Caco-2 (cell line): ENCODE measurements at regions not wholly inside any gene's neighbourhood (a gene's known extent, or its start where the extent isn't known, plus 50 kb on each side); places are given as distances from the start of the nearest gene placed in this dataset.

Experiments
- BruUV-seq: library from RNA; stranded (reverse); fragments of 400-500 nt; replicated peaks from 2 replicates; lab custom pipeline; 2021; lab: Mats Ljungman, UMichigan
- CTCF ChIA-PET: fragments of 300-600 bp; sonication (Branson Sonifier 250); formaldehyde crosslinking; loops from one replicate; lab custom pipeline; 2022; ENCODE audit warnings: antibody characterized with exemption; lab: Charles Lee
- POLR2A ChIA-PET: fragments of 300-600 bp; sonication (Branson Sonifier 250); formaldehyde crosslinking; loops from one replicate; lab custom pipeline; 2022; ENCODE audit warnings: antibody characterized with exemption; lab: Charles Lee
- DNase-seq, 2 experiments: peaks; one replicate each; pipeline versions ENCODE4 v3.0.0 to v3.0.0-alpha.2; 2020 to 2022
- H3K27me3 ChIP-seq: replicated peaks from 2 replicates; pipeline ENCODE4 v1.6.0; 2011; ENCODE audit warnings: low read length; ENCODE audit not compliant: control insufficient read depth, insufficient read depth
- H3K36me3 ChIP-seq: 2 replicates; pipeline ENCODE4 v1.5.1; 2011; ENCODE audit warnings: low read length; ENCODE audit not compliant: control insufficient read depth, insufficient read depth
- H3K4me1 ChIP-seq: fragments of 250-450 bp; sonication (Bioruptor Pico); 2 replicates; pipeline ENCODE4 v1.5.1; 2020; ENCODE audit warnings: mild to moderate bottlenecking
- H3K4me3 ChIP-seq: 2 replicates; pipeline ENCODE4 v1.5.1; 2011; ENCODE audit warnings: low read depth, mild to moderate bottlenecking, control low read depth, low read length
- H3K9me3 ChIP-seq: fragments of 250-450 bp; sonication (Bioruptor Pico); 2 replicates; pipeline ENCODE4 v1.5.1; 2020; ENCODE audit warnings: mild to moderate bottlenecking, moderate library complexity
- H3K27ac Mint-ChIP-seq: one replicate; pipeline ENCODE4 v1.8.0; 2022; ENCODE audit warnings: mixed read lengths; ENCODE audit not compliant: unreplicated experiment
- H3K27me3 Mint-ChIP-seq: one replicate; pipeline ENCODE4 v1.8.0; 2022; ENCODE audit warnings: mixed read lengths; ENCODE audit not compliant: insufficient read depth, unreplicated experiment
- H3K36me3 Mint-ChIP-seq: one replicate; pipeline ENCODE4 v1.8.0; 2022; ENCODE audit warnings: mild to moderate bottlenecking, mixed read lengths; ENCODE audit not compliant: insufficient read depth, unreplicated experiment
- H3K4me1 Mint-ChIP-seq: one replicate; pipeline ENCODE4 v1.8.0; 2022; ENCODE audit warnings: low read depth, mixed read lengths; ENCODE audit not compliant: unreplicated experiment
- H3K4me3 Mint-ChIP-seq: one replicate; pipeline ENCODE4 v1.8.0; 2022; ENCODE audit warnings: mild to moderate bottlenecking, moderate library complexity, mixed read lengths; ENCODE audit not compliant: unreplicated experiment
- H3K9me3 Mint-ChIP-seq: one replicate; pipeline ENCODE4 v1.8.0; 2022; ENCODE audit warnings: mixed read lengths; ENCODE audit not compliant: unreplicated experiment
- CTCF ChIP-seq, 2 experiments: fragments of 200-600 bp in 1 of 2; IDR thresholded peaks; 1 replicate in 1 of 2; 2 replicates in 1 of 2; pipeline versions ENCODE4 v1.5.1 to v1.8.0; 2011 to 2022; ENCODE audit warnings: antibody characterized with exemption in 1 of 2, control low read depth in 1 of 2, inconsistent platforms in 1 of 2, low read depth in 1 of 2, low read length in 1 of 2, mild to moderate bottlenecking in 1 of 2, moderate library complexity in 1 of 2; ENCODE audit not compliant: insufficient read depth in 1 of 2, severe bottlenecking in 1 of 2, unreplicated experiment in 1 of 2
- intact Hi-C: fragments of 100-400 bp; cut with micrococcal nuclease; formaldehyde crosslinking; loops from one replicate; pipeline ENCODE4 v1.10.0; 2022; ENCODE audit not compliant: unreplicated experiment

- H3K4me1 Mint-ChIP-seq = no peaks in the 10 kb centered on the region
- Histone ChIP-seq H3K27me3 (no peaks in the 10 kb centered on the region), H3K4me3 (no peak overlapping the region), H3K9me3 (no peaks in the 10 kb centered on the region), H3K4me1 (no peaks in the 10 kb centered on the region; the same call in 1 of the 2 replicates), H3K36me3 (no peaks in the 10 kb centered on the region)
- no peaks in the 10 kb centered on the region for H3K27me3 Mint-ChIP-seq
- H3K27ac Mint-ChIP-seq = no peak overlapping the region
- DNase-seq = no peak
- BruUV-seq = no TSS peak
- no peaks in the 10 kb centered on the region for H3K36me3 Mint-ChIP-seq
- H3K9me3 Mint-ChIP-seq = peaks cover 12% of the 10 kb centered on the region
- no peak for TF ChIP-seq CTCF (IDR thresholded peaks at IDR 0.05; ENCODE audit: insufficient read depth in 1 of 2, low read depth in 1 of 2, low read length in 1 of 2, severe bottlenecking in 1 of 2, unreplicated experiment in 1 of 2)
- intact Hi-C loops = no loop called here
- ChIA-PET CTCF (no interaction called here), POLR2A (no interaction called here)
- no peak overlapping the region for H3K4me3 Mint-ChIP-seq
Observed at GRCh38 chr1:59128239-59128736, 168.6 kb upstream of the FGGY start.

- Mint-ChIP-seq H3K9me3 (peaks cover 12% of the 10 kb centered on the region), H3K27ac (no peak overlapping the region), H3K4me3 (no peak overlapping the region), H3K36me3 (no peaks in the 10 kb centered on the region), H3K4me1 (no peaks in the 10 kb centered on the region), H3K27me3 (no peaks in the 10 kb centered on the region)
- ChIA-PET CTCF (no interaction called here), POLR2A (no interaction called here)
- no peak for DNase-seq
- intact Hi-C loops = no loop called here
- TF ChIP-seq CTCF (IDR thresholded peaks at IDR 0.05; ENCODE audit: insufficient read depth in 1 of 2, low read depth in 1 of 2, low read length in 1 of 2, severe bottlenecking in 1 of 2, unreplicated experiment in 1 of 2) = no peak
- H3K27me3 ChIP-seq = no peaks in the 10 kb centered on the region
- no peaks in the 10 kb centered on the region for H3K36me3 ChIP-seq
- H3K9me3 ChIP-seq = no peaks in the 10 kb centered on the region
- H3K4me3 ChIP-seq = no peak overlapping the region
- no peaks in the 10 kb centered on the region; the same call in 1 of the 2 replicates for H3K4me1 ChIP-seq
- no TSS peak for BruUV-seq
Observed at GRCh38 chr1:59128784-59129227, 168.1 kb upstream of the FGGY start.

GRCh38 chr1:59132295-59132694 lies 164.6 kb upstream of the FGGY start:
- Mint-ChIP-seq H3K27ac (no peak overlapping the region), H3K36me3 (no peaks in the 10 kb centered on the region), H3K4me3 (no peak overlapping the region), H3K27me3 (no peaks in the 10 kb centered on the region), H3K4me1 (no peaks in the 10 kb centered on the region), H3K9me3 (no peaks in the 10 kb centered on the region)
- ChIA-PET POLR2A (no interaction called here), CTCF (no interaction called here)
- Histone ChIP-seq H3K36me3 (no peaks in the 10 kb centered on the region), H3K4me1 (no peaks in the 10 kb centered on the region; the same call in 1 of the 2 replicates), H3K4me3 (no peak overlapping the region), H3K9me3 (no peaks in the 10 kb centered on the region), H3K27me3 (no peaks in the 10 kb centered on the region)
- BruUV-seq = no TSS peak
- no peak for TF ChIP-seq CTCF (IDR thresholded peaks at IDR 0.05; ENCODE audit: insufficient read depth in 1 of 2, low read depth in 1 of 2, low read length in 1 of 2, severe bottlenecking in 1 of 2, unreplicated experiment in 1 of 2)
- intact Hi-C loops = no loop called here
- DNase-seq = no peak
